Fibroblast of skin of scalp (primary cell): ENCODE measurements at regions not wholly inside any gene's neighbourhood (a gene's known extent, or its start where the extent isn't known, plus 50 kb on each side); places are given as distances from the start of the nearest gene placed in this dataset.

Experiments
- DNase-seq: peaks from one replicate; pipeline ENCODE4 v3.0.0-alpha.2; 2013

DNA sequence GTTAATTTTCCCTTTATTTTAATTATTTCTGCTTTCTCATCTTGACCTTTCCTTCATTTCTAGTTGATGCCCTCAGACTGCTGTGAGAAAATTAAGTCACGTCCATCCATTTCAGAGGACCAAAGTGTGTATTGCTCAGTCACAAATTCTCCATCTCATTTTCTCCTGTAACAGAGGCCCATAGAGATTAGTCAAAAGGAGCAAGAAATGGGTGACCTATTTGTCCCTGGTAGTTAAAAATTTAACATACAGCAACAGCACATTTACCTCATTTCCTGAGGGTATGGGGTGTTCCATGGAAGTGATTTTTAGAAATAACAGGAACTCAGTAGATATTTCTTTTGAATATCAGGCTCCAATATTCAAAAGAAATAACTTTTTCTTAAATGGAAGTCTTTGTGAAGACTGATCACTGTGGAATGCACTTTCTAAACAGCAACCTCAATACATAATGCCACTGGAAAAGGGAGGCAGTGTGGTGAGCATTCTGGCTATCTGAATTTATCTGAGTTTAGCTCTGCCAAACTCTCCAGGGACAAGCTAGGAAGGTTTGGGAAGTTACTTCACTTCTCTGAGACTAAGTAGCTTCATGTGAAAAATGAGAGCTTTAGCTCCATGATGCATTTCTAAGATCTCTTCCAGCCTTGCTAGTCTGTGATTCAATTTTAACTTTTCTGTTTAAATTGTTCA lies 808.2 kb downstream of the SQOR start:
- DNase-seq = peak; percentile 70

DNA sequence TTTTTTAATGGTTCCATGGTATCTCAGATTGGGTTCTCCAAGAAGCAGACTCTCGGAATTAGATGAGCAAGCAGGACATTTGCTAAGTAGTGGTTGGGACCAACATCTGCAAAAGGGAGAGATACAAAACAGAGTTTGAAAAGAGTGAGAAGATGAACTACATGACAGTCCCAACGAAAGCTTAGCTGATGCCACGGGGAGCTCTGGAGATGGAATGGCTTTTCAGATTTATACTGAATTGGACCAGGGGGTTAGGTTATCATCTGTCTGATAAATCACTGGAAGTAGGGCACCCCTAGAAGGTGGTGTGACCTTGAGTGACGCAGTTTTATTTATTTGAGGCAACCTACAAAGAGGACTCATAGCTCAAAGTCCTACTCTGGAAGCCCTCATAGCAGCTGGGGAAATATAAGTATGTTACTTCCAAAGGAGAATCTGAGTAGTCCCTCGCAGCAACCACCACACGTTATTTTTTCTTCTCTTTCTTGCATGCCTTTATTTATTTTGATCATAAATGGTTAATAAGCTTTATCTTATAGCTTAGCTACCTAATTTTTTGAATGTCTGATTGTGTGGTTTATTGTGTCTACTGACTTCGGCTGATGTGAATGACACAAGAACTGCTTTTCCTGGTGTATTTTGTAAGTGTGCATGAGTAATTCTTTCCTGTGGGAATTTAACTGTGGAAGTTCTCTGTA lies 815.4 kb downstream of the SQOR start:
- DNase-seq = no peak

DNA sequence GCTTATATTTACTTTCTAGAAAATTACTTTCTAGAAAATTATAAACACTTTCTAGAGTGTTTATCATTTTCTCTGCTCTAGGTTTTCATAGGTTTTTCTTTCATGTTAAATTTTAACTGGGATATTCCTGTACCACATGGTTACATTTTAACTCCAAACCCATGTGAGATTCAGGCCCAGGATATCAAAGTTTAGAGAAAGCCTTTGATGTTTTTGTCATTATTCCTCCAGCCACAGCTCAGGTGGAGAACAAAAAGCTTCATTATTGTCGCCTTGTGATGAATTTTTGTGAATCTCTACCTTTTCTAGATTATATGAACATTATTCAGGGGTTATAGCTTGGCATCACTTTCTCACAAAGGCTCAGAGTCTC lies 816.0 kb downstream of the SQOR start:
- no peak for DNase-seq

DNA sequence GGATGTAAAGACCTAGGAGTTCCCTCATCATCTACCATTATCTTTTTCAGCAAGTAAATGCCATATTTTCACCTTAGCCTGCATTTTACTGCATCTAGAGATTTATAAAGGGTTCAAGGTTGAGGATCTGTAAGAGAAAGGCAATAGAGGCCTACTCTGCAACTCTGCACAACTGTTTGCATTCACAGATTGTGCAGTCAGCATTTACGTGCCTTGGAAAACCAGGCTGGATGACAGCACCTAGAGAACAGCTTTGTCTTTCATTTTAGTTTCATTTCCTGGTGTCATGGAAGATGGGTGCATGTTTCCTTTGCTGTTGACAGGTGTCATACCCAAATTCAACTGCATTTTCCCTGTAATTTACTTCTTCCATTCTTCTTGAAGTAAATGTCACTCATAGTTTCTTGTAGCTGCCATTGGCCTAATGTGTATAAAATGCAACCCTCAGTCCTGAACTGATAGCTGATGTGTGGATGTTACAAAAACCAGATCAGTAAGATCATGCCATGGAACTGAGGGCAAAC lies 817.5 kb downstream of the SQOR start:
- no peak for DNase-seq

DNA sequence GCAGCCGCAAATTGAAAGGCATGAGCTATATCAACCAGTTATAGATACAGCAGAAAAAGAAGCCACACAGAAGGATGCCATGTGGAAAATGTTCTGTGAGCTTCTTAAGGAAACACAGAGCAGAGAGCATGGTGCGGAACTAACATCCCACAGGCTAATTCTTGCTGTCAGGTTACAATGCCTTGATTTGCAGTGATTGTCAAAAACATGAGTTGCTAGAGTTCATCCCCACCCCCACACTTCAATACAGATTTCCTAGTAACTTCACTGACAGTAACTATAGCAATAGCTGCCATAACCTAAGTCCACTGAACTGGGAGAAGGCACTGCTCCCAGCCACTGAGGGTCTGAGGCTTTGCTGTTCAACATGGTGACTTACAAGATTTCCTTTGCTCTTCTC lies 821.6 kb downstream of the SQOR start:
- DNase-seq = no peak

DNA sequence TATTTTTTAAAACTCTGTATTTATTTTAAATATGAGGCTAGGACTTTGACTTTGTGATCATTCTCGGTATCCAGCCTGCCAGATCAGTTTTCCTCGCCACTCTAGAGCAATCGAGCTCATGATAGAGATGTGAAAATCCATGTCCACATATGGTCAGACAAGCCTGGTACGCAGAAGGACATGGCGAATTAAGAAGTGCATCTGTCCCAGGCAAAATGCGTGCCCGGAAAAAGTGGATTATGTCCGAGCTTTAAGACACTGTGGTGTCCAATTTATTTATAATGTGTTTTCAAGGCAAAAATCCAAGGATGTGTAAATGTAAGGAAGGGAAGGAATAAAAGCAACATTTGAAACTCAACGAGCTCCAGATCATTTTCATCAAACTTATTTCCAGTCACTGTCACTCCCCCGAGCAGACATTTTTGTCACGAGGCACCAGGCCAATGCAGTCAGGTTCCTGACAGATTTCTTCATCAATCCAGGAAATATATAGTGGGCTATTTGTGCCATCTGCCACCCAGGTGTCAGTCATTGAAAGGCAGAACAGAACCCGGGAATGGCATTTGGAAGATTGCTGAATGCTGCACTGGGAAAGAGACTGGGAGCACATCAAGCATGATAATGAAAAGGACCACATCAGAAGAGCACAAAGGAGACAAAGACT lies 825.7 kb downstream of the SQOR start:
- no peak for DNase-seq

DNA sequence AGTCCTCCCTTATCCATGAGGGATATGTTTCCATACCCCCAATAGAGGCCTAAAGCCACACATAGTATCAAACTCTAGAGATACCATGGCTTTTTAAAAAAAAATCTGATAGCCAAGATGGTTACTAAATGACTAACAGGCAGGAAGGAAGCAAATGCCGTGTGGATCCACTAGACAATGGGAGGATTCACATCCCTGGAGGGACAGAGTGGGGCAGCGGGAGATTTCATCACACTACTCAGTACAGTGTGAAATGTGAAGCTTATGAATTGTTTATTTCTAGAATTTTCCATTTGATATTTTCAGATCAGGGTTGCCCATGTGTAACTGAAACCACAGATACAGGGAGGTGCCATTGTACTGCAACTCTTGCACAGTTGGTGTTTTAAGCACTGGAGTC lies 826.6 kb downstream of the SQOR start:
- peak; percentile 33 for DNase-seq

DNA sequence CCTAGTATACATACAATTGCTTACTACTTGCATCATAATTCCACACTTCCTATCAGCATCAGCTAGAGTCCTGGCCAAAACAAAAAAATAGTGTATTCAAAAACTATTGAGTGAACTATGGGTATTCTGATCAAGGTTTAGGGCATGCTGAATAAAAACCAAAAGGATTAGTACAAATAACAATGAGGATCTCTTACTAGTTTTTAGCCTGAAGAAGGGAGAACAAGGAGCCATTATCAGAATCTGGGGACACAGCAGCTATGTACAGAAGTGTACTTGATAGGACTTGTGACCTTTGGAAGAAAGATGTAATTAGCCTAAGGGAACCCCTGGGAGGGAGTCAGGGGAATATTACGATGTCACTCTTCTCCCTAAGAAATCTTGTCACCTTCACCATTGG lies 832.2 kb downstream of the SQOR start:
- DNase-seq = no peak

DNA sequence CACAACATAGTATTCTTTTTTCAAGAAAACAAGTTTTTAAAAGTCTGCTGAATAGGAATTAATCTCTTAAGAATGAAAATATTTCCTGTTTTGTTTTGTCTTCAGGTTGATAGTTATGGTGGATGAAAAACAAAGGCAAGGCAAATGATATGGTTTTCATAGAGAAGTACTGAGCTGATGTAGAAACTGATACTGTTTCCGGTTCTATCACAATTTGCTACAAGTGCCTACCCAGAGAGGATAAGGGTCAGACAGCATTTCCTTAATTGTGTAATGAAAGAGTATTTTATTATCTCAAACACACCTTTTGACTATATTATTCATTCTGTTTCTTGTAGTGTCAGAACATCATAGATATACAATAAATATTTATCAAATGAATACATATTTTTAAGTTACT lies 836.3 kb downstream of the SQOR start:
- no peak for DNase-seq

DNA sequence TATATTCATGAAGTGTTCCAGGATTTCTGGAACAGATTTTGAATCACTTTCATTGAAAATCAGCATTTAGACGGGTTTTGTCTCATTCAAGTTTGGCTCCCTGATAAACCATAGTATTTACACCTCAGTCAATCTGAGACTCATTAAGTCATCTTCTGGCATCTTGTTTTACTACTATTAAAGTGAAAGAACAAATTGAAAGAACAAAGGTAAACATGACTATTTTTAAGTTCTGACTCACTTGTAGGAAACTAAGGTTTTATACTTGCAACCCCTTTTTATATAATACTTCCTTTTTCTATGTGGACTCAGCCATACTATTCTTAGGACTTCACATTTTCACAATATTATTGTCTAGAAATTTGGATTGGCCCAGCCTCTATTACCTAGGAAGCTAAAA lies 854.4 kb downstream of the SQOR start:
- DNase-seq = no peak

DNA sequence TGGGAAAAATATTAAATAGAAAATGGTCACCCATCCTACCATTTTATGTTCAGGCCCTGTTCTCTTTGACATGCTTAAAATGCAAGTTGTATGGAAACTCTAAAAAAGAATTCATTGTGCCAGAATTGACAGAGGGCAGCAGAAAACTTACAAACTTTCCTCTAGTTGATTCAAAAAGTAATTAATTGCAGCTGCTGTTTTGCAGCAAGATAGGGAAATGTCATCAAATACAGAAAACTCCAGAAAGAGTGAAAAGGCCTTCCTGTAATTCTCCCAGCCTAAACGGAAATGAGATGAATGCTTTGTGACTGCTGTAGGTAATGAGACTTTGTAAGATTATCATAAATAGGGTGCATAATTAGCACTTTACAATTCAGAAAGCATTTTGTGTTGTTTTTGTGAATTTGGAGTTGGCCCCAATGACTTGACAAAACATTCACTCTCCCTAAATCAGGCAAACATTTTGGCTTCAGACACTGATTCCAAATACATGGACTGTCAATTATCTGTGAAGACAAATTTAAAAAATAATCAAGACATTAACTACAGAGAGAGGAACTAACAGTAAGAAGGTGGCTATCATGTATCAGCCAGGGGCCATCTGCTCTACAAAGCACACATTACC lies 861.8 kb downstream of the SQOR start:
- DNase-seq = no peak

DNA sequence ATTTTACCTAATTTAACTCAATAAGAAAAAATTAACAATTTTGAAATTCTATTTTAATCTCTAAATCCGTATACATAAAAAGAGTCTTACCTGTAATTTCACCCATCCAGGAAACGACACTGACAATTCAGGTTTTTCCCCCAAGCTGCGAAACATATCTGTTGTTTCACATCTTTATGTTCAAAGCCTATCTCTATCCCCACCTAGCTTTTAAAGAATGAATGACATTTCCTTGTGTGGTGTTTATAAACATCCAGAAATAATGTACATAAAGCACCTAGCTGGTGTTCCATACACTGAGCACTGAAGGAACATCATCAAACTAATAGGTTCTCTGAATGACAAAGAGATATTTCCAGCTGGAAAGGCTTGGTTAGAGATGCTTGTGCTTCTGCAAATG lies 867.8 kb downstream of the SQOR start:
- DNase-seq = no peak

DNA sequence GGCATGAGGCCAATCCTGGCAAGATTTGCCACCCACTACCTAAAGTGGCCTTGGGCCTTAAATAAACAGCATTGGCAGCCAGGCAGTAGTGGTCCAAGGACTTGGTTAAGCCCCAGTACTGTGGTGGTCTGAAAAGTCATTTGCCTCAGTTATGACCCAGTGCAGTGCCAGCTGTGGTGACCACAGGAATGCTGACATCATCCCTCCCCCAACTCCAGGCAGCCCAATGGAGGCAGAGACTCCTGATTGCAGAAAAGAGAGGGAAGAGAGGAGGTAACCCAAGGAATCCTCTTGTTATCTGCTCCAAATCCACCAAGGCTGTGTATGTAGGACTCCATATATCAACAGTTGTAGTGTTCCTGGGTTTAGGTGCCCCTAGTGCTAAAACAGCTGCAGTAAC lies 883.6 kb downstream of the SQOR start:
- no peak for DNase-seq

DNA sequence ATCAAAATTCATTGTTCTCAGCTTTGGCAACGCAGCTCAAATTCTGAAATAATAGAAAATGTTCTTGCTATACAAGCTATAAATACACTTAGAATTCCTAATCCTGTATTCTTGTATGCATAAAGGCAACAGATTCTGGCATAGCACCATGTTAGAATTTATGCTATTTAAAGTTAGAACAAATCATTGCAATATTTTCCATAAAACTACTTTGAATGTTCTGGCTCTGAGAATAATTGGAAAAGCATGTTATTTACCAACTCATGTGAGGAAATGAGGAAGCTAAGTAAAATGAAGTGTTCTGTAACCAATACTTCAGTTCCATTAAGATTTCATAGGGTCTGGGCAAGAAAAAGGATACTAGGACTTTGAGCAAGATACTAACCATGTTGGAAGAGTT lies 888.9 kb downstream of the SQOR start:
- DNase-seq = no peak

DNA sequence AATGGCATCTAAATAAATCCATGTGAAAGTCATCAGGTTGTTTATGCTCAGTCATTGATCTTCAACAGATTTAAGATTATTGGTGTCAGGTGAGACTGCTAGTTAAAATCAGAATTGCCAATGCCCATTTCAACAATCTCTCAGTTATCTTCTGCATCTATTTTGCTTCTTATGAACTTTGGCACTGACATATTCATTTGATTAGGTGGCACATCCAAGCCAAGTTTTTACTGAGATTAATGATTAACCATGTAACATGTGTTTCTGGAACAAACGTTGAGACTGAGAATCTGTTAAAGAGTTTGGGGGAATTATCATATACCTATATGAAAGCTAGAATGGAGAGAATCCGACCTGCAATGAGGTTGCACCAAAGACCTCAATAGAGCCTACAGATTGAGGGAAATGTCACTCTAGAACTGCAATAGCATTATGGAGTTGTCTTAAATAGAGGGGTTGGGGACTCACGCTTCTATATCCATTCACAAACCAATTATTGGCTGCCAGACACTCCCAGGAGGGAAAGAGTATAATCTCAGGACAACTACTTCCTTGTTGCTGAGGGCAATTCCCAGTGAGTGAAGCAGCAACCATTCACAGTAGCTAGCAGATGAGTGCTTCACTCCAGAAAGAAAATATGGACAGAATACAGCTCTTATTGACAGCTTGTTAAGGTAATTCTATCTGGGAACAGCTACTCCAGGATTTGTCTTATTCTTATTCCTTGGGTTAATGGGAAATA lies 891.3 kb downstream of the SQOR start:
- DNase-seq = no peak

DNA sequence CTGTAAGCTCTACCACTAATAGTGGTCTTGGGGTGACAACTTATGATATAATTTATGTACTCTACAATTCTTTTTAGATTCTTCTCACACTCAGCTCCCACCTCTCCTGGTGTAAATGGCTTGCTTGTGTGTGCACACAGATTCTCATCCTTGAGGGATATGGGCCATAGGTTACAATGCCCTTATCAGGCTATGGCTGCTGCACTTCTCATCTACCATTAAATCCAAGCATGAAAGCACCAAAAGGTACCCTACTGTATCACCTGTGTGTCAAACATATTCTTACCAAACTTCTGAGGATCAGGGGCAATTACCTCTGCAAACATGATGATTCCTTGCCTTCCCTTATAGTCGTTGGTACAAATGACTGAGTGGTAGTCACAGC lies 891.9 kb downstream of the SQOR start:
- no peak for DNase-seq

DNA sequence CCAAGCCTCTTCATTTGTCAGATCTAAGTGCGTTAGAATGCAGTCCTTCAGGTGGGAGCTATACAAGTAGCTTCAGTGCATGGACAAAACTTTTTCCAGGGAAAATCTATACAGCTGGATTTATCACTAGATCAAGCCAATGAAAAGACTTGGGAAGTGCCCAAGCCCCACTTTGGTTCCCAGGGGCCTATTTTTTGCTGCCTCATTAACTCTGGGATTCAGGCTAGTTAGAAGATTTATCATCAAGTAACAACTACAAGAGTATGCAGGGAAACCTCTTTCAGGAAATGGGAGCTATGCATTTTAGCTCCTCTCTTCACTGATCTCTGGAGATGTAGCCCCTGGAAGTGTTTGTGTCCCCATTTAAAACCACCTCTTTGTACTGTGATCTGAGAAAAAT lies 908.8 kb downstream of the SQOR start:
- DNase-seq = no peak

DNA sequence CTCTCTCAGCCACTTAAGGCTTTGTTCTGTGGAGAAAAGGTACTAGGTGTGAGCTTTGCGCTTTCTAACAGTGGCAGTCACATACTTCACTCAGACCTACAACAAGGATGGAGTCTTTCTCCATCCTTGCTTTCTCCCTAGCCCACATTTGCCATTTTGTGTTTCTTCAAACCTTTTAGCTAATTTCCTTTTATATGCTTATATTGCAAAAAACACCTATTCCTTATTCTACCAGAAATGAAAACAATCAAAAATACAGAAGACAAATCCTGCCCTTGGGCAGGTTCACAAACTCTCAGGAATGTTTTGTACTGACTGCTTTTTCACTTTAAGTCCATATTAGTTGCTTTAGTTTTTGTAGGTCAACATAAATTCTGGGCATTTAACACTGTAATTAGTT lies 914.2 kb downstream of the SQOR start:
- DNase-seq = no peak

DNA sequence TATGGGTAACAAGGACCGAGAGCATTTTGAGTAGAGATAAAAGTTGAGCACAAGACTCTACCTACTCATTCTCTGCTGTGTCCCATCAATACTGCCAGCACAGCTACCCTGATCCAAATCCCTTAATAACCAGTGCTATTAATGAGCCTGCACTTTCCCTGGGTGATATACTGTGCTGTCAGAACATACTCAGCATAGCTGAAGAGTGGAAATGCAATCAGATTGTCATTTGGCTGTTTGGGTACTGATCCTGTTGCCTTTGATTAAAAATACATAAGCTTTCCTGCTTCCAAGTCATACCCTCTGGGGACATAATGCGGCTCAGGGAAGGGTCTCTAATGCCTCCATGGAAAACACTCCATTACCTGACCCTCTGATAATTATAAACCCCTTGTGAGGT lies 917.5 kb downstream of the SQOR start:
- no peak for DNase-seq

DNA sequence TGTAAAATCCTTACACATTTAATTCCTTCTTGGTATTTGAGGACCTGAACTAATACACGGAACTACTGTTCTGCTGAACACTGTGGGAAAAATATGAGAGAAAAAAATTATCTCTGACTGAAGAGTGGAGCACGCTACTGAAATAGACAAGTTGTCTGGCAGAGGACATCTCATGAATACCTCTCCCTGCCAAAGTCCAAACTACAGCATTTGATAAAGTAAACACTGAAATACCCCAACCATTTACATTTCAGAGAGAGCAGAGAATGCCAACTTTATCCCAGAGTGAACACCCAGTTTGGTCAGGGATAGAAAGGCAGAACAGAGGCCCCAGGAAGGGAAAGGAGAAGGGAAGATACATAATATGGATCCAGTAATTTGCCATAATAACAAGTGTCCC lies 920.7 kb downstream of the SQOR start:
- no peak for DNase-seq

DNA sequence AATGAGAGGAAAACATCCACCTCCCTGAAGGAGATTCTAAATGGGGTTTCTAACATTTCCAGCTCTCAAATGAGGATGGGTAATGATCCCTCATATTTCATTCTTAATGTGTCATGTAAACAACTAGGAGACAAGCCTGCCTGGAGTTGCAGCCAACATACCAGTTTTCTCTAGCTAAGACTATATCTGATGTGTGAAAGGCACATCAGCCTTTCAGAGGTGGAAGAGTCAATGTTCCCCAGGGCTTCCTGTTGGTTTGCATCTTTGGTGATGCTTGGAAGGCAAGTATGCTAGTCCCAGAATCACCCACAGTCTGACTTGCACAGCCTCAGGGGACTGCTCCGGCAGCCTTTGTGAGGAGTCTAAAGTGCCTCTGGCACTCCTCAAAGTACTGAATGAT lies 921.2 kb downstream of the SQOR start:
- no peak for DNase-seq

DNA sequence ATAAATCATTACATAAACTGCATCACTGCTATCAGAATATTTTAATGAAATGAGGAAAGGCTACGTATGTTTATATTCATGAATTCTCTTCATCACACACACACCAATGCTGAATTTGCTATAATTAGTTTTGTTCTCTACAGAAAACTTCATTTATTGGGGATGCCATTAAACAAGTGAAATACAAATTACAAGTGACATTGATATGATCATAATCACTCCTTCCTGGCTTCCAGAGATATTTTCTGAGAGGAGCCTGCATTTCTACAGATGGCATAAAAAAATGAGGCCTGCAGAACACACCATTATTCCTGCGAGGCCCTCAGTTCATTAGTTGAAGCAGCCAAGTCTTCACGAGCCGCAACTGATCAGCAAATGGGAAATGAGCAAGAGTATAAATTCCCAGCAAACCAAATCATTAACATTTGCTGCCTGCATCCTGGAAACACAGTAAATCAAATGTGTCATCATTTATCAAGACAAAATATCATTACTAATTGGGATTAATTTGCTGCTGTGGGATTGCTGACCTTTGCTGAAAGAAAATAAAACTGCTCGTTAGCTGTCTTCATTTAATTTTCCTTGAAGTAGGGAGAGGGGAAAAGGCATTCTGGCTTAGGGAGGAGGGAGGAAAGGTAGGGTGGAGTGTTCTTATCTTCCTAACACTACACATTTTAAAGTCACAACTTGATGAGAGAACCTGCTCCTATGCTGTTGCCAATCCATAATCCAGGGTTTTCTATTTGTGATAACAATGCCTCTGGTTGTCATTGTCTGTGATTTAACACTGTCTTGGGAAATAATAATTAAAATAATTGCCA lies 921.9 kb downstream of the SQOR start:
- DNase-seq = no peak
